NT2/D1 (cell line): ENCODE measurements at regions not wholly inside any gene's neighbourhood (a gene's known extent, or its start where the extent isn't known, plus 50 kb on each side); places are given as distances from the start of the nearest gene placed in this dataset.

Source experiments
- DNase-seq: peaks from one replicate; pipeline ENCODE4 v3.0.0-alpha.2; 2011; ENCODE audit warnings: low read depth, low spot score
- H3K27me3 ChIP-seq: 2 replicates; pipeline ENCODE4 v1.6.0; 2011; ENCODE audit warnings: mild to moderate bottlenecking; ENCODE audit not compliant: insufficient read length, insufficient read depth
- H3K36me3 ChIP-seq: 2 replicates; pipeline ENCODE4 v1.6.1; 2011; ENCODE audit warnings: mild to moderate bottlenecking, low read length, mixed read lengths; ENCODE audit not compliant: insufficient read depth, insufficient read length
- H3K4me1 ChIP-seq: 2 replicates; pipeline ENCODE4 v1.5.1; 2011; ENCODE audit not compliant: insufficient read depth, insufficient read length
- H3K4me3 ChIP-seq: 2 replicates; pipeline ENCODE4 v1.5.1; 2011; ENCODE audit warnings: low read depth; ENCODE audit not compliant: insufficient read length
- H3K9ac ChIP-seq: 2 replicates; pipeline ENCODE4 v1.6.0; 2011; ENCODE audit warnings: low read depth; ENCODE audit not compliant: insufficient read length
- H3K9me3 ChIP-seq: 2 replicates; pipeline ENCODE4 v1.5.1; 2011; ENCODE audit warnings: mild to moderate bottlenecking, low read length; ENCODE audit not compliant: insufficient read depth
- SUZ12 ChIP-seq: IDR thresholded peaks from 2 replicates; pipeline ENCODE4 v1.6.1; 2011; ENCODE audit not compliant: insufficient read length, insufficient read depth; ENCODE audit errors: extremely low read depth
- YY1 ChIP-seq: IDR thresholded peaks from 2 replicates; pipeline ENCODE4 v1.6.1; 2011; ENCODE audit not compliant: insufficient read length, insufficient read depth
- ZNF274 ChIP-seq: IDR thresholded peaks from 2 replicates; pipeline ENCODE4 v1.6.1; 2011; ENCODE audit warnings: mild to moderate bottlenecking, low read depth, low read length

DNA sequence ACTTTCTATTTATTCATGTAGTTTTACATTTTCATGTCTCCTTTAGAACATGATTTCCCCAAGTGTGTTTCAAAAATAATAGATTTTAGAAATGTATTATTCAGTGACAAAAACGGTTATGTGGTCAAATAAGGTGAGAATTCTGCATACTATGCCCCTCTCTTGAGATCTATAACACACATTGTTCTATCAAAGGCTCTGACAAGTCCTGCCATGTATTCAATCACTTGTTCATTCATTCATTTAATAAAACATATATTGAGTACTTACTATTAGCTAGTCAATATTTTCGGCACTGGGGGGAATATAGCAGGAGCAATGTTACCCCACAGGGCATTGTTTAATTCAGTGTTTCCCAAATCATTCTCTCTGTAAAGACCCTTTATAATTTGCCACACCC is 58.4 kb upstream of the FGF13 start:
- Histone ChIP-seq H3K9ac (no peak overlapping the region), H3K27me3 (no peaks in the 10 kb centered on the region), H3K36me3 (no peaks in the 10 kb centered on the region), H3K4me3 (no peak overlapping the region), H3K9me3 (no peaks in the 10 kb centered on the region), H3K4me1 (no peaks in the 10 kb centered on the region)
- no peak for TF ChIP-seq YY1
- no peak for TF ChIP-seq SUZ12
- no peak for TF ChIP-seq ZNF274
- DNase-seq, result no peak

DNA sequence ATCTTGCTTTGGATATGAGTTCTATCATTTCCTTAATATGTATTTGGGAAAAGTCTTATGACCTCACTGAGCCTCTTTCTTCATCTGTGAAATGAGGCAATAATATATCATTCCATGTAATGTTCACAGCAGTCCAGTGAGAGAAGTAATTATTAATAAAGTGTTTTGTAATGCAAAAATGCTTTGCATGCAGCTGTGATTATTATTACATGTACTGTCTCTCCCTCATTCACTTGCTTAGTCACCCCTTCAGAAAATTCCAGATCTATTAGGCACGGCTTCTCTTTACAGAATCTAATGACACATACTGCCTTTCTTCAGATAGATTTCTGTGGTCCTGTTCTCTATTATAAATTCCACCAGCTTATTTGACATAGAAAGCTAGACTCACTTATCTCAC is 53.5 kb upstream of the FGF13 start:
- Histone ChIP-seq H3K4me1 (no peaks in the 10 kb centered on the region), H3K9ac (no peak overlapping the region), H3K9me3 (no peaks in the 10 kb centered on the region), H3K27me3 (no peaks in the 10 kb centered on the region), H3K36me3 (no peaks in the 10 kb centered on the region), H3K4me3 (no peak overlapping the region)
- TF ChIP-seq SUZ12 (no peak), YY1 (no peak), ZNF274 (no peak)
- DNase-seq, result no peak

- H3K4me1 ChIP-seq, result no peaks in the 10 kb centered on the region
- H3K9me3 ChIP-seq, result no peaks in the 10 kb centered on the region
- no peak for DNase-seq
- no peaks in the 10 kb centered on the region for H3K27me3 ChIP-seq
- H3K36me3 ChIP-seq, result no peaks in the 10 kb centered on the region
- TF ChIP-seq SUZ12 (no peak), YY1 (no peak), ZNF274 (no peak)
- H3K9ac ChIP-seq, result no peak overlapping the region
- no peak overlapping the region for H3K4me3 ChIP-seq
Measured at GRCh38 chrX:138763761-138764160, 52.2 kb upstream of the FGF13 start.

- H3K27me3 ChIP-seq, result no peaks in the 10 kb centered on the region
- TF ChIP-seq YY1 (no peak), SUZ12 (no peak), ZNF274 (no peak)
- no peak overlapping the region for H3K4me3 ChIP-seq
- H3K4me1 ChIP-seq, result no peaks in the 10 kb centered on the region
- no peaks in the 10 kb centered on the region for H3K9me3 ChIP-seq
- H3K9ac ChIP-seq, result no peak overlapping the region
- H3K36me3 ChIP-seq, result no peaks in the 10 kb centered on the region
- DNase-seq, result no peak
Measured at GRCh38 chrX:138761380-138761779, 49.9 kb upstream of the FGF13 start.
